NCI-H526 treated with DMSO at 0.1 percent for 48 hours (cell line): ENCODE measurements at regions not wholly inside any gene's neighbourhood (a gene's known extent, or its start where the extent isn't known, plus 50 kb on each side); places are given as distances from the start of the nearest gene placed in this dataset.
"Not testable (repeated sequence)": the region's sequence is repeated elsewhere in the genome, so short reads cannot be mapped to it uniquely, and the experiment has no call there.

Source experiments
- DNase-seq: peaks from one replicate; lab custom pipeline; 2025; lab: John Stamatoyannopoulos, UW

- no peak for DNase-seq
Measured at GRCh38 chr11:134665188-134665535, 253.1 kb upstream of the B3GAT1 start.

- DNase-seq, result no peak
Measured at GRCh38 chr11:134664447-134665187, 252.6 kb upstream of the B3GAT1 start.

DNA sequence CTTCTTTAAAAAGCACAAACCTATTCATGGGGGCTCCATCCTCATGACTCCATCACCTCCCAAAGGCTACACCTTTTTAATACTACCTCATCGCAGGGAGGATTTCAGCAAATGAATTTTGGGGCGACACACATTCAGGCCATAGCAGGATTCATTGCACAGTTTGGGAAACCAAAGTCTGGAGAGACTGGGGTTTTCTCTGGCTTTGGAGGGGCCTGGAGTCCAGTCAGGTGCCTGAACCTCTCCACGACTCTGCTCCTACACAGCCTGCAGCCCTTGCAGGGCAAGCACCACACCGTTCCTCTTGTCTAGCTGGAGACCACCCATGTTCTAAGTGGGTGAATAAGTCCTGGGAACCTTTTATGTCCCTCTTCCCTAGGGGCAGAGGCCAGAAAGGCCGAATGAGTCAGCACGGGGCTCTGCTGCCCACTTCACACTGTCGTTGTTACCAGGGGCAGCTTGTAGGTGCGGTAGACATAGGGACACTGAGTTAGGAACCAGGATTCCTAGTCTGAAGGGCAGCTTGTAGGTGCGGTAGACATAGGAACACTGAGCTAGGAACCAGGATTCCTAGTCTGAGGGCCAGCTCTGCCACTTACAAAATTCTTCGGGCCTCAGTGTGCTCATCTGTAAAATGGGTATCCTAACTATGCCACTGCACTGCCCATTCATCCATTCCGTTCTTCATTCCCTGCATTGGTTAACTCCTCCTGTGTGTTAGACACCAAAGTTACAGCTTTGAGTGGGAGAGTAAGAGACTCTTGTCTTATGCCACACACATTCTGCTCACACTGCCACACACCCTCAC lies 251.7 kb upstream of the B3GAT1 start:
- no peak for DNase-seq

DNA sequence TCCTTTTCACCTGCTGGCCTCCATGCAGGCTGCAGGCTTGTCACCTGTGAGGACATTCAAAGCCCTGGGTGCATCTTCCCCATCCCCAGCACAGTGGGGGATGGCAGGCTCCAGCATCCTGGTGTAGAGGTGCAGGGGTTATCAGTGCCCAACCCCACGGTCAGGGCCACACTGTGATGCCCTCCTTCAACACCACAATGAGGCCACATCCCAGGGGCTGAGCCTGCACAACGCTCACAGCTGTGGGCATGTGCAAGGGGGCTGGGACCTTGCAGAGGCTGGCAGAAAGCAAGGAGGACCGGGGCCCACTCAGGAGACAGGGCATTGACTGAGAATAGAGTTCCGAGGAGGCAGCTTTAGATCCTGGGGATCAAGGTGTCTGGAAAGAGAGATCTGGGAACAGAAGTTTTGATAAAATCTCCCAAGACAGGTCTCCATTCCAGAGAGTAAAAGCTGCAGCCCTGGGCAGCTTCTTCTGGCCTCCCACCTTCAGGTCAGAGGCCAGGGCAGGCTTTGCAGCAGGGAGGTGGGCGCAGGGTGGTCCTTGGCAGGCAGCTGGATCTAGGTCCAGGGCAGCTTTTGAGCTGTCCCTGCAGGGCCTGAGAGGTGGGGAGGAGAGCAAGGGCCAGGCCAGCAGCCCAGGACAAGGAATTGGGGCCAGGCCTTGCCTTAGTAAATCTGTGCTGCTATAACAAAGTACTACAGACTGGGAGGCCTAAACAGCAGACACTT lies 250.8 kb upstream of the B3GAT1 start:
- DNase-seq, result no peak

DNA sequence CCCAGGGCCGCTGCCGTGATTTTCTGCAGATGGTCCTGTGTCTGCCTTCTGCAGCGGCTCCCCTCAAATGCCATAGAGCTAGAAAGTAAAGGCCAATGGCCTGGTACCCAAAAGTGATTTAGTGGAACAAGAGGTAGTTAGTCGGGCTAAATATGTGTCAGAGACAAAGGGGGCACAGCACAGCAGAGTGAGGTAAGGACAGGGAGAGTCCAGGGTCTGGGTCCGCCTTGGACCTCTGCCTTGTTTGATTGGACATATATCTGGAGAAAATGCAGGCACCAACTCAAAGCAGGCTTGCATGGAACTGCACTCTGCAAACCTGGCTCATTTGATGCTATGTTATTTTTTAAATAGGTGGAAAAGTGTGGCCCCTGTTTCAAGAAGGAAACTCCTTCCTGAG lies 249.6 kb upstream of the B3GAT1 start:
- DNase-seq, result no peak

DNA sequence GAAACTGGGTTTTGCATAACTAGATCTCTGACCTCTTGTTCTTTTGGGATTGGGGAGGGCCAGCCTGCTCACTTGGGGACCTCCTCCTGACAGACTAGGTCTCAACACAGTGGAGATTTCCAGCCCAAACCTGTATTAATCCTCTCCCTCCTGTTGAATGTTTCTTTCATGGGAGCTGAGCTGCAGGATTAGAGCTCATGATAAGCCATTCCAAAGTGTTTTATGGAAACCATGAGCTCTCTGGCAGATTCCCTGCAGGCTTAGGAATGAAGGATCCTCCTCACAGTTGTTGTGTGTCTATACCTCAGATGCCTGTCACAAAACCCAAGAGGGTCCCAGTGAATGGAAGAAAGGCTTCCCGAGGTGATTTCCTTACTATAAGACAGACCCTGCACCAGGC lies 248.4 kb upstream of the B3GAT1 start:
- DNase-seq, result no peak

DNA sequence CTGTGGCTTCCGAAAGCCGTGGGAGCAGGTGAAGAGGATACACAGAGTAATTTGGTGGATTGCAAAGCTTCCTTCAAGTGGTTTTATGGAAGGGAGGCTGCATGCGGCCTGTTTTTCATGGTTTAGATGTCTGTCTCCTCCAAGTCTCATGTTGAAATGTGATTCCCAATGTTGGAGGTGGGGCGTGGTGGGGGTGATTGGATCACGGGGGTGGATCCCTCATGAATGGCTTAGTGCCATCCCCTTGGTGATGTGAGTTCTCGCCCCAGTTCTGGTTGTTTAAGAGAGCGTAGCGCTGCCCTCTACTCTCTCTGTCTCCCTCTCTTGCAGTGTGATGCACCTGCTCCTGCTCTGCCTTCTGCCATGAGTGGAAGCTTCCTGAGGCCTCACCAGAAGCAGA lies 247.8 kb upstream of the B3GAT1 start:
- no peak for DNase-seq

- DNase-seq, result no peak
Measured at GRCh38 chr11:134658481-134659225, 246.6 kb upstream of the B3GAT1 start.

- no peak for DNase-seq
Measured at GRCh38 chr11:134657631-134658030, 245.6 kb upstream of the B3GAT1 start.

DNA sequence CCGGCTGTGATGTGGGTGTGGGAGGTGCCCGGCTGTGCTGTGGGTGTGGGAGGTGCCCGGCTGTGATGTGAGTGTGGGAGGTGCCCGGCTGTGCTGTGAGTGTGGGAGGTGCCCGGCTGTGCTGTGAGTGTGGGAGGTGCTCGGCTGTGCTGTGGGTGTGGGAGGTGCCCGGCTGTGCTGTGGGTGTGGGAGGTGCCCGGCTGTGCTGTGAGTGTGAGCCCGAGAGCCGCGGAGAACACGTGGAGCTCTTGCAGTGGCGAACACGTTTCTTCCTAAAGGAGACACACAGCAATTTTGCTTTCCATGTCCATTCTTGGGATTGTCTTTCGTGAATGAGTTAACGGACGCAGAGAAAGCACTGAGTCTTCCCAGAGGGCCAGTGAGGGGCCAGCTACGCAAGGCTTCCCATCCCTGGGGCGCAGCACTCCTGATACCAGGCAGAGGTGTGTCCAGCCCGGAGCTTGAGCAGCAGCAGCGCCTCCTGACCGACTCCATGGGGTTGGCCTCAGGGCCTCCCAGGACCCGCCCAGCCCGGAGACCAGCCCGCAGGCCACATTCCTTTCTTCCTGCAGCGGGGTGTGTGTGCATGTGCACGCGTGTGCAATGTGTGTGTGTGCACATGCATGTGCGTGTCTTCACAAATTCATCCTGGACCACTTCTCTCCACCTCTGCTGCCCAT lies 245.0 kb upstream of the B3GAT1 start:
- no peak for DNase-seq

DNA sequence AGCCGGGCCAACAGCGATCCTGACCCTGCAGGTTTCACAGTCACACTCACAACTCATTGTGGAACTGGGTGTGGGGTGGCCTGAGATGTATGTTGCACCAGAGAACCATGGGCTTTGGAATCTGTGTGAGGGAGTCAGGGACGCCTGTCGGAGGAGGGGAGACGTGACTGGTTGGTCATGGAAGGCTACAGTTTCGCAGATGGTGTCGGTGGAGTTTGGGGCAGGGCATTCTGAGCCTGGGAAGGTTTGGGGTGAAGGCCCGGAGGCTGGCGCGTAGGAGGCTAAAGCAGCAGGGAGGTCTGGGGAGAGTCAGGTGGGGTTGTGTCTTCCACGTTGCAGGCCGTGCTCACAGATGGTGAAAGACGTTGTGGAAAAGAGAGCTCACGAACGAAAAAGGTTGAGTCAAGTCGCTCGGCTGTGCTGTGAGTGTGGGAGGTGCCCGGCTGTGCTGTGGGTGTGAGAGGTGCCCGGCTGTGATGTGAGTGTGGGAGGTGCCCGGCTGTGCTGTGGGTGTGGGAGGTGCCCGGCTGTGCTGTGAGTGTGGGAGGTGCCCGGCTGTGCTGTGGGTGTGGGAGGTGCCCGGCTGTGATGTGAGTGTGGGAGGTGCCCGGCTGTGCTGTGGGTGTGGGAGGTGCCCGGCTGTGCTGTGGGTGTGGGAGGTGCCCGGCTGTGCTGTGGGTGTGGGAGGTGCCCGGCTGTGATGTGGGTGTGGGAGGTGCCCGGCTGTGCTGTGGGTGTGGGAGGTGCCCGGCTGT lies 244.2 kb upstream of the B3GAT1 start:
- DNase-seq, result not testable (repeated sequence)

DNA sequence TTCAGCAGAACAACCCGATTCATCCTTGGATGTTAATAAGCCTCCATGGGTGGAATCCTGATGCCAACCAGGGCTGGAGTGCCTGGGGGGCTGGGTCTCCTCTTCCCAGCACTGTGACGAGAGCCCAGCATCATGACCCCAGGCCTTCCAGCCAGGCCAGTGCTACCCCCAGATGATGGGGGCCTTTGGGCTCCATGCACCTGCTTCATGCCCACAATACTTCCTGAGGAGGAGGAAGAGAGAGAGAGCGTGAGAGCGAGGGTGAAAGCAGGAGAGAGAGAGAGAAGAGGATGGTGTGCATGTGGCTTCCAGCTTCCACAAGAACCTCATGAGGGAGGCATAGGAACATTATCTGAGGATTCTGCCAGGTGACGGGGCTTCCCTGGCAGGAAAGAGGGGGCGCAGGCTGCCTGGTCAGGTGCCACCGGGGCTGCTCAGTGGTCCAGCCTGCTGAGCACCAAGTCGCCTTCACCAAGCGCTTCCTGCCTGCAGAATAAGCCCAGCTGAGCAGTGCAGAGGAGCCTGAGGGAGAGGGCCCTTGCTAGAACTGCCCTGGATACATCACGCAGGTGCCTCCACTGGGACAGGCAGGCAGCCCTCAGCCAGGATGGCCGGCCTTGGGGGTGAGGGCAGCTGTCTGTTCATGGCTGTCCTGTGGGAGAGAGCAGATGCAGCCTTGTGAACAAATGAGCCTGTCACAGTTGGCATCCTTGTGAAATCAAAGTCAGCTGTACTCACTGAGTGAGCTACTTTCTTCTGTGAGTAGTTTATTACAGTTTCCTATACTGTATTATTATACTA lies 243.3 kb upstream of the B3GAT1 start:
- DNase-seq, result no peak

DNA sequence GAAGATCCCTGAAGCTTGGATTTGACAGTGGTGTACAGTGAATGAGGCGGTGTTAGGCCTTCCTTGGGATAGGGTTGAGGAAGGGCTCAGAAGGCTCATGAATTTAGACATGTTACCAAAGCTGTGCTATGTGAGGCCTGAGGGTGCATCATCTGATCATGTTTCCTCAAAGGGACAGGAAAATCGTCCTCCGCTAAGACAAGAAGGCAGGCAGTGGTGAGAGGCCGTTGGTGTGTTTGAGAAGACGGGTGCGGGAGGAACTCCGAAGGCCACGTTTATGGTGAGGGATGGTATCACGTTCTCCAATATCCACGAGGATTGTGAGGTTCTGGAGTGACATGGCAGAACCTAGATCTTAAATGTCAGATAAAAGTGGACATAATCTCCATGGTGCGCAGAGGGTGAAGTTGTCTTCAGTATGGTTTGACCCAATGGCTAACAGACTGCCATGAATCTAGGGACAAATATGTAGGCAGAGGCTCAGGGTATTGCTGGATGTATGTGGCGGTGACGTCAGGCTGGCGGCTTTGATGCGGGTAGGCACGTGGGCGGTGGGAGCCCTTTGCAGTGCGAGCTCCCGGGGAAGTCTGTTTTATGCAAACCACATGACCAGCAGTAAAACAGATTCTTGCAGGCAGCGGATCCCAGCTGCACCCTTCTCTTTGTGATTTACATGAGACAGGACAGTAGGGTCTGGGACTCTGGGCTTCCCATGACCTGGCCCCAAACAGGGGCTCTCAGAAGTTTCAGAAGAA lies 242.3 kb upstream of the B3GAT1 start:
- DNase-seq, result peak; percentile 54

DNA sequence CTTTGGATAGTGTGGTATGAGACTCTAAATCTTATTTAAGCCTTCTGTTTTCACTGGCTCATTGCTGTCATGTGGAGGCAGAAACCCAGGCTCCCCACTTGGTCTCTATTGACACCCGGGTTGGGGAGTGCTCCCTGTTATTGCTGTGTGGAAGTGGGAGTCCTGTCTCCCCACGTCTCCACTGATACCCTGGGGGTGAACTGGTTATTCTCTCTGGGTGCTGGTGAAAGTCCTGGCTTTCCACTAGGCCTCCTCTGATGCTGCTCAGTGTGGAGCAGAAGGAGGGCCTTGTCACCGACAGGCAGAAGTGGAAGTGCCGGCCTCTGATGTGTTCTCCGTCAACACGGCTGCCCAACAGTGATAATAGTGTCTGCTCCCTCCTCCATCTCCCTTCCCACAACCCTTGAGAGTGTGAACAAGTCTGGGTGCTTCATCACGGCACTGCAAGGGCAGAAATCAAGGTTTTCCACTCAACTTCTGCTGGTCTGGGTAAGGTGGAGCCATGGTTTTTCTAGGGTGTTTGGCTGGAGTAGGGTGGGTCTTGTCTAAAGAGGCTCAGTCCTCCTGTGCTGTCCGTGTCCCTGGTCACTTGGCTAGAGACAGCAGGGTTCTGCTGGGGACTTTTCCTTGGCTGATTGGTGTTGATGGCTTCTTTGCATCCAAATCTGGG lies 240.7 kb upstream of the B3GAT1 start:
- no peak for DNase-seq

GRCh38 chr11:134647066-134647743 lies 235.2 kb upstream of the B3GAT1 start:
- peak; percentile 91 for DNase-seq

DNA sequence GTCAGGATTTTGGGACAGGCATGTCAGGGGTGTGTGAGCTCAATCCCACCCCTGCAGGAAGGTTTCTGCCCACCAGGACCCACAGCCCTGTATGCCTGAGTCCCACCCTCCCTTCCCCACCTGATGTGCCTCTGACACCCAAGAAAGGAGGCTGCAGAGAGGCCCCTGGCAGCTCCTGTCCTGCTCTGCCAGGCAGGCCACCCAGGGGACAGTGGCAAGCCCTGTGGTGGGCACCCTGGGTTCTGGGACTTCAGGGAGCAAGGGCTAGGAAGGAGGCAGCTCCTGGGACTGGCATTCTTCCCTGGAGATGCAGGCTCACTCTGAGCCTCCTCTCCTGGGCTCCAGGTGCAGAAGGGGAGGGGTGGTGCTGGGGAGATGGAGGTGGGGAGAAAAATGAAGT lies 234.5 kb upstream of the B3GAT1 start:
- DNase-seq, result no peak

- DNase-seq, result no peak
Measured at GRCh38 chr11:134645576-134645975, 233.5 kb upstream of the B3GAT1 start.
